D721Med (cell line): ENCODE measurements at regions not wholly inside any gene's neighbourhood (a gene's known extent, or its start where the extent isn't known, plus 50 kb on each side); places are given as distances from the start of the nearest gene placed in this dataset.

Source experiments
- DNase-seq: peaks from one replicate; pipeline ENCODE4 v3.0.0; 2011; ENCODE audit warnings: low spot score; ENCODE audit not compliant: insufficient read length
- FAIRE-seq: peaks from 2 replicates; lab custom pipeline; 2011; peaks lifted over from hg19 to GRCh38; lab: Jason Lieb, UNC
- CTCF ChIP-seq: IDR thresholded peaks from 2 replicates; pipeline ENCODE4 v1.5.1; 2012; ENCODE audit warnings: mild to moderate bottlenecking, control low read depth; ENCODE audit not compliant: insufficient read depth; ENCODE audit errors: missing control alignments

- FAIRE-seq (peak; percentile 70), DNase-seq (no peak)
- no peak for TF ChIP-seq CTCF
These were observed 218.9 kb downstream of the PABPC4L start for GRCh38 chr4:133982533-133983224.

GRCh38 chr4:133981327-133981726, 220.3 kb downstream of the PABPC4L start:
- TF ChIP-seq CTCF, result no peak
- FAIRE-seq (no peak), DNase-seq (no peak)

- DNase-seq, result no peak
- FAIRE-seq, result no peak
- TF ChIP-seq CTCF, result no peak
These were observed 229.0 kb downstream of the PABPC4L start for GRCh38 chr4:133972586-133972985.

GRCh38 chr4:133969202-133969848, 232.3 kb downstream of the PABPC4L start:
- no peak for TF ChIP-seq CTCF
- FAIRE-seq (no peak), DNase-seq (no peak)

GRCh38 chr4:133968174-133968573, 233.4 kb downstream of the PABPC4L start:
- no peak for FAIRE-seq
- no peak for DNase-seq
- no peak for TF ChIP-seq CTCF

- DNase-seq (no peak), FAIRE-seq (no peak)
- no peak for TF ChIP-seq CTCF
These were observed 240.6 kb downstream of the PABPC4L start for GRCh38 chr4:133960975-133961374.

GRCh38 chr4:133943081-133943480, 258.5 kb downstream of the PABPC4L start:
- FAIRE-seq, result no peak
- DNase-seq, result no peak
- no peak for TF ChIP-seq CTCF
